ENCODE measurements at regions not wholly inside any gene's neighbourhood (a gene's known extent, or its start where the extent isn't known, plus 50 kb on each side); places are given as distances from the start of the nearest gene placed in this dataset.

DNA sequence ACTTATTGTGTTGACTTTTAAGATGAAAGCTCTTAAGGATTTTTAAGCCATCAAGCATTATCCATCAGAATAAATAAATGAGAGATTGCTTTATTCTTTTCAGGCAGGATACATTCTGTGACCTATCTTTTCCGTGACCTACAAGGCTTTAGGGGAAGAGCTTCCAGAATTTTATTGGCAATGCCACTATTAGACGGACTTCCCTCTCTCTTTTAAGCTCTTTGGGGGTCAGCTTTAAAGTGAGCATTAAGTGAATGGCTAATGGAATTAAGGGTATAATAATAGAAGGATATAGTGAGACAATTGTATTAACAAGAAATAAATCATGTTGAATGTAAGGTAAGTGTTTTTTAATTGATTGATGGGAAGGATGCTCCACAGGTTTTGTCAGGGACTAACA lies 273.7 kb downstream of the GPAT3 start:
- no peak overlapping the region for H3K4me3 ChIP-seq
- DNase-seq: no peak
- no peaks in the 10 kb centered on the region for H3K4me1 ChIP-seq
- no peaks in the 10 kb centered on the region for H3K27me3 ChIP-seq (ENCODE audit: low read depth)
- ATAC-seq: no peak
- H3K9me3 ChIP-seq: no peaks in the 10 kb centered on the region
- intact Hi-C loops (cut with DNase I): no loop called here
- TF ChIP-seq, protein P1, sequence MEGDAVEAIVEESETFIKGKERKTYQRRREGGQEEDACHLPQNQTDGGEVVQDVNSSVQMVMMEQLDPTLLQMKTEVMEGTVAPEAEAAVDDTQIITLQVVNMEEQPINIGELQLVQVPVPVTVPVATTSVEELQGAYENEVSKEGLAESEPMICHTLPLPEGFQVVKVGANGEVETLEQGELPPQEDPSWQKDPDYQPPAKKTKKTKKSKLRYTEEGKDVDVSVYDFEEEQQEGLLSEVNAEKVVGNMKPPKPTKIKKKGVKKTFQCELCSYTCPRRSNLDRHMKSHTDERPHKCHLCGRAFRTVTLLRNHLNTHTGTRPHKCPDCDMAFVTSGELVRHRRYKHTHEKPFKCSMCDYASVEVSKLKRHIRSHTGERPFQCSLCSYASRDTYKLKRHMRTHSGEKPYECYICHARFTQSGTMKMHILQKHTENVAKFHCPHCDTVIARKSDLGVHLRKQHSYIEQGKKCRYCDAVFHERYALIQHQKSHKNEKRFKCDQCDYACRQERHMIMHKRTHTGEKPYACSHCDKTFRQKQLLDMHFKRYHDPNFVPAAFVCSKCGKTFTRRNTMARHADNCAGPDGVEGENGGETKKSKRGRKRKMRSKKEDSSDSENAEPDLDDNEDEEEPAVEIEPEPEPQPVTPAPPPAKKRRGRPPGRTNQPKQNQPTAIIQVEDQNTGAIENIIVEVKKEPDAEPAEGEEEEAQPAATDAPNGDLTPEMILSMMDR (IDR thresholded peaks at IDR 0.05): no peak
- H3K27ac ChIP-seq: no peak overlapping the region
- no peaks in the 10 kb centered on the region for H3K36me3 ChIP-seq

DNA sequence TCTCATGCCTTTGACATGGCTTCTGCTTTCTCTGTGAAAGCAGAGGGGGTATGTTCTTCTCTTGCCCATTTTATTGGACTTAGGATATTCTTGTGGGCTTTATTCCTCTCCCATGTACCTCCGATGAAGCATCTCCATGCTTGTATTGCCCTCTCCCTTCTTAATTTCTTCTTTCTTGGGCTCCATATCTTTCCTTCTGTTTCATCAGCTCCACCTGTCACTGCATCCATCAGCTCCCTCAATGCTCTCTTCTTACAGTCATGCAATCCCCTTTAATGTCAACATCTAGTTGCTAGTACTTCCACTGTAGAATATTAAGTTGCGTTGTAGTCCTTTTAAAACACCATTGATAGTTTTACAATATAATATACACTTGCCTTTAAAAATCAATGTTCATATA lies 257.6 kb downstream of the GPAT3 start:
- Histone ChIP-seq H3K36me3 (no peaks in the 10 kb centered on the region), H3K27me3 (ENCODE audit: low read depth) (no peaks in the 10 kb centered on the region), H3K9me3 (no peaks in the 10 kb centered on the region), H3K4me1 (no peaks in the 10 kb centered on the region), H3K27ac (no peak overlapping the region), H3K4me3 (no peak overlapping the region)
- DNase-seq (no peak), ATAC-seq (no peak)
- TF ChIP-seq, protein P1 (IDR thresholded peaks at IDR 0.05): no peak
- intact Hi-C loops (cut with DNase I): no loop called here

DNA sequence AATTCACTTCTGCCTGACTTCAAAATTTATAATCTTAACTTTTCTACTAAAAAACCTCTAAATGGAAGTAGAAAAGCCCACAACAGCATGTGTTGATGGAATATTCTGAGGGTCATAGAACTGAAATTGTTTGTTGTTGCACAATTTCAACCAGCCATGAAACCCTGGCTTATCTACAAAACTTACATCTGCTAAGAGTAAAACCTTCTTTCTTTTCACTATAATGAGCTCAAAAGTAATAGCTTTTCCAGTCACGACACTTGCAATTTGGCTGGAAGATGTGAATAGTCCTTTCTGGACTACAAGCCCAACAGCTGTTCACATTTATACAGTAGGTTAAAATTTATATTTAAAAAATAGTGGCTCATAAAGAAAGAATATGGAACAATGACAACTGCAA lies 250.0 kb downstream of the GPAT3 start:
- no peaks in the 10 kb centered on the region for H3K36me3 ChIP-seq
- no peaks in the 10 kb centered on the region for H3K27me3 ChIP-seq (ENCODE audit: low read depth)
- no peak overlapping the region for H3K4me3 ChIP-seq
- H3K4me1 ChIP-seq: no peaks in the 10 kb centered on the region
- intact Hi-C loops (cut with DNase I): no loop called here
- TF ChIP-seq, protein P1 (IDR thresholded peaks at IDR 0.05): no peak
- no peak for DNase-seq
- no peak for ATAC-seq
- no peak overlapping the region for H3K27ac ChIP-seq
- H3K9me3 ChIP-seq: no peaks in the 10 kb centered on the region

DNA sequence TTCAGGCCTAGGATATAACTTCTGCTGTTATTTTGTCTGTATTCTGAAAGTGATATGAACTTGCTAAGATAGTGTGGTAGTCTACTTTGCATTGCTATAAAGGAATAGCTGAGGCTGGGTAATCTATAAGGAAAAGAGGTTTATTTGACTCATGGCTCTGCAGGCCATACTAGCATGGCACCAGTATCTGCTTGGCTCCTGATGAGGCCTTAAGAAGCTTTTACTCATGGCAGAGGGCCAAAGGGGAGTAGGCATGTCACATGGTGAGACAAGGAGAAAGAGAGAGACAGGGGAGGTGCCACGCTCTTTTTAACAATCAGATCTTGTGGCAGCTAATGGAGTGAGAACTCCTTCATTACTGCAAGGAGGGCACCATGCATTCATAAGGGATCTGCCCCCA lies 247.3 kb downstream of the GPAT3 start:
- Histone ChIP-seq H3K4me3 (no peak overlapping the region), H3K27me3 (ENCODE audit: low read depth) (no peaks in the 10 kb centered on the region), H3K9me3 (no peaks in the 10 kb centered on the region), H3K36me3 (no peaks in the 10 kb centered on the region), H3K4me1 (no peaks in the 10 kb centered on the region), H3K27ac (no peak overlapping the region)
- no peak for ATAC-seq
- no peak for DNase-seq
- TF ChIP-seq, protein P1 (IDR thresholded peaks at IDR 0.05): no peak
- intact Hi-C loops (cut with DNase I): no loop called here

DNA sequence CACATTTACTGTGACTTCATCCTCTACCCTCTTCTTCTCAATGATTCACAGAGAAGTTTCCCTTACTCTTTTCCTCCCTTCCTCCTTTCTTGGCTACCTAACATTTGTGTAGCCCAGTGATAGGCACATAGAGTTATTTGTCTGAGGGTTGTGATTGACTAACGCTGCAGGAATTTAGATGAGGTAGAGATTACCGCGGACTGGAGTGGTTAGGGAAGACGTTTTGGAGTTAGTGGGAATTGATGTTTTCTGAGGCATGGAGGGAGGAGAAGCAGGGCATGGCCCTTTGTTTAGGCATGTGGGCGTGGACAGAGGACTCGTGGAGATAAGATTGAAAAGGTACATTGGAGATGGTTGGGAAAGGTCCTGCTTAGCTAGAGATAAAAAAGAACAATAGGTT lies 246.7 kb downstream of the GPAT3 start:
- Histone ChIP-seq H3K9me3 (no peaks in the 10 kb centered on the region), H3K36me3 (no peaks in the 10 kb centered on the region), H3K4me1 (no peaks in the 10 kb centered on the region), H3K27ac (no peak overlapping the region), H3K4me3 (no peak overlapping the region), H3K27me3 (ENCODE audit: low read depth) (no peaks in the 10 kb centered on the region)
- ATAC-seq (no peak), DNase-seq (no peak)
- intact Hi-C loops (cut with DNase I): no loop called here
- TF ChIP-seq, protein P1 (IDR thresholded peaks at IDR 0.05): no peak

DNA sequence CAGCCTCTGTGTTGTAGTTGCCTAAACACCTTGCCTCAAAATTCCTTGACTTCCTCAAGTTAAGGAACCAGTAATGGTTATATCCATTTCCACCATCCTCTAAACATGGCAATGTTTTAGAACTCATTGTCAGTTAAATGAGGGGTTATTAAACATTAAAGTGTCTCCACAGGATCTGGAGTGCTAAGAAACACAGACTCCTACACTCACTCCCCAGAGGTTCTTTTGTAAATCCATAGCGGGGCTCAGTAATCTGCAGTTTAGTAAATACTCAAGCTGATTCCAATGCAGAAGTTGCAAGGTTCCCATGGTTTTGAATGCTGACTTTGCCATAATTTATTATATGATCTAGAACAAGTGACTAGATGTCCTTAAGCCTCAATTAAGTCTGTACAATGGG lies 245.5 kb downstream of the GPAT3 start:
- no peaks in the 10 kb centered on the region for H3K27me3 ChIP-seq (ENCODE audit: low read depth)
- no peak for ATAC-seq
- H3K27ac ChIP-seq: no peak overlapping the region
- no peaks in the 10 kb centered on the region for H3K9me3 ChIP-seq
- no peak for DNase-seq
- H3K4me3 ChIP-seq: no peak overlapping the region
- no peaks in the 10 kb centered on the region for H3K4me1 ChIP-seq
- H3K36me3 ChIP-seq: no peaks in the 10 kb centered on the region
- TF ChIP-seq, protein P1 (IDR thresholded peaks at IDR 0.05): no peak
- intact Hi-C loops (cut with DNase I): no loop called here
